Erythroblast (primary cell): ENCODE measurements at regions not wholly inside any gene's neighbourhood (a gene's known extent, or its start where the extent isn't known, plus 50 kb on each side); places are given as distances from the start of the nearest gene placed in this dataset.

ENCODE experiments used
- GATA1 ChIP-seq: IDR thresholded peaks from 2 replicates; pipeline ENCODE4 v1.6.1; 2011; ENCODE audit warnings: low read depth, mild to moderate bottlenecking, control low read depth, low read length, moderate library complexity
- POLR2A ChIP-seq: IDR thresholded peaks from 2 replicates; pipeline ENCODE4 v1.6.1; 2011; ENCODE audit warnings: mild to moderate bottlenecking, low read length

DNA sequence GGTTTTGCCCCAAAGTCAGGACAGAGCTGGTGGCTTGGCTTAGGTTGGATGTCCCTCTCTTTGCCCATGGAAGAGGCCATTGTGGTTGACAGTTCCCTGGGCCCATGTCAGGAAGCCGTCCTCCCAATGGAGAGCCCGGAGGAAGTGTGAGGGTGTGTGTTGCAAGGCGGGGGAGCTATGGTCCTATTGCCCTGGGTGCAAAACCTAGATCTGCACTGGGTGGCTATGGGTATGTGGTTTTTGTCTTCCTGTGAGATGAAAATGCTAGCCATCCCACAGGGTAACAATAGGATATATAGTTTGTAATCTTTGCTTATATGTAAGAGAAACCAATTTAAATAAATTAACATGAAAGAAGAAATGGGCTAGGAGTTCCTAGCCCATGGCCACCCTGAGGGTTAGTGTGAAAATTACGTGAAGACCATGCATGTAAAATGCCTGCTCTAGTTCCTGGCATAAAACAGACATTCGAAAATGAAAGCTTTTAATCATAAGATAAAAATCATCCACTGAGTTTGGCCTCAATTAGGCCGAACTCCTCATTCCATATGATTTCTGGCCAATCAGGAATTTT lies 189.2 kb downstream of the PLPP4 start:
- TF ChIP-seq POLR2A (no peak), GATA1 (no peak)
